ENCODE measurements at regions not wholly inside any gene's neighbourhood (a gene's known extent, or its start where the extent isn't known, plus 50 kb on each side); places are given as distances from the start of the nearest gene placed in this dataset.
"Not testable (repeated sequence)": the region's sequence is repeated elsewhere in the genome, so short reads cannot be mapped to it uniquely, and the experiment has no call there.

GRCh38 chrX:128619490-128619889 is 567.3 kb upstream of the ACTRT1 start:
- POLR2A ChIA-PET (ENCODE audit: unreplicated experiment), result no interaction called here
- TF ChIP-seq EZH2 (IDR thresholded peaks at IDR 0.05; ENCODE audit: low read length, unreplicated experiment), result no peak
- Histone ChIP-seq H3K9ac (ENCODE audit: low read length) (no peak overlapping the region), H3K36me3 (ENCODE audit: low read depth, low read length) (no peaks in the 10 kb centered on the region), H3K4me2 (ENCODE audit: low read length) (no peak overlapping the region), H3K9me3 (ENCODE audit: low read length) (no peaks in the 10 kb centered on the region), H3K79me2 (ENCODE audit: low read length) (no peaks in the 10 kb centered on the region), H3K27me3 (ENCODE audit: low read length) (no peaks in the 10 kb centered on the region), H2AFZ (ENCODE audit: low read length) (no peak overlapping the region), H3K9me2 (replicated peaks; ENCODE audit: low read length) (no peaks in the 10 kb centered on the region), H3F3A (ENCODE audit: low read length, unreplicated experiment) (no peaks in the 10 kb centered on the region), H3K4me3 (ENCODE audit: low read length) (no peak overlapping the region), H4K20me1 (ENCODE audit: low read length) (no peaks in the 10 kb centered on the region), H3K4me1 (ENCODE audit: insufficient read depth, low read length) (no peaks in the 10 kb centered on the region), H3K27ac (ENCODE audit: low read length) (no peak overlapping the region)
- intact Hi-C loops (cut with micrococcal nuclease), result no loop called here
- BruUV-seq (replicated peaks), result no TSS peak
- DNase-seq (no peak), ATAC-seq (no peak)
- CTCF ChIA-PET, result no interaction called here

GRCh38 chrX:128616933-128617332 is 564.7 kb upstream of the ACTRT1 start:
- POLR2A ChIA-PET (ENCODE audit: unreplicated experiment), result no interaction called here
- BruUV-seq (replicated peaks), result no TSS peak
- peak; percentile 1 for DNase-seq
- TF ChIP-seq EZH2 (IDR thresholded peaks at IDR 0.05; ENCODE audit: low read length, unreplicated experiment) (no peak), EZH2phosphoT487 (IDR thresholded peaks at IDR 0.05; ENCODE audit: borderline replicate concordance, low read length) (no peak), CTCF (conservative IDR thresholded peaks at IDR 0.05; ENCODE audit: low read depth, low read length) (no peak)
- no peaks in the 10 kb centered on the region for H3K79me2 ChIP-seq (ENCODE audit: low read length)
- no peaks in the 10 kb centered on the region for H3F3A ChIP-seq (ENCODE audit: low read length, unreplicated experiment)
- H4K20me1 ChIP-seq (ENCODE audit: low read length), result no peaks in the 10 kb centered on the region
- no peak overlapping the region for H3K4me3 ChIP-seq (ENCODE audit: low read length)
- H3K4me1 ChIP-seq (ENCODE audit: insufficient read depth, low read length), result no peaks in the 10 kb centered on the region
- no peaks in the 10 kb centered on the region for H3K9me2 ChIP-seq (replicated peaks; ENCODE audit: low read length)
- H3K27me3 ChIP-seq (ENCODE audit: low read length), result no peaks in the 10 kb centered on the region
- no peaks in the 10 kb centered on the region for H3K9me3 ChIP-seq (ENCODE audit: low read length)
- no peak overlapping the region for H3K4me2 ChIP-seq (ENCODE audit: low read length)
- no peak overlapping the region for H3K27ac ChIP-seq (ENCODE audit: low read length)
- no peak for ATAC-seq
- CTCF ChIA-PET, result no interaction called here
- intact Hi-C loops (cut with micrococcal nuclease), result no loop called here
- no peak overlapping the region for H3K9ac ChIP-seq (ENCODE audit: low read length)
- no peak overlapping the region for H2AFZ ChIP-seq (ENCODE audit: low read length)
- no peaks in the 10 kb centered on the region for H3K36me3 ChIP-seq (ENCODE audit: low read depth, low read length)

GRCh38 chrX:128606817-128607216 is 554.6 kb upstream of the ACTRT1 start:
- H3K9ac ChIP-seq (ENCODE audit: low read length); POLR2A ChIA-PET (ENCODE audit: unreplicated experiment); ATAC-seq; H3K79me2 ChIP-seq (ENCODE audit: low read length); intact Hi-C loops (cut with micrococcal nuclease); H3K27me3 ChIP-seq (ENCODE audit: low read length); H3K4me2 ChIP-seq (ENCODE audit: low read length); H3K4me1 ChIP-seq (ENCODE audit: insufficient read depth, low read length); DNase-seq; H3K27ac ChIP-seq (ENCODE audit: low read length); BruUV-seq (replicated peaks); H3K36me3 ChIP-seq (ENCODE audit: low read depth, low read length); CTCF ChIA-PET; H3F3A ChIP-seq (ENCODE audit: low read length, unreplicated experiment); H2AFZ ChIP-seq (ENCODE audit: low read length); H4K20me1 ChIP-seq (ENCODE audit: low read length); H3K4me3 ChIP-seq (ENCODE audit: low read length); H3K9me3 ChIP-seq (ENCODE audit: low read length); H3K9me2 ChIP-seq (replicated peaks; ENCODE audit: low read length): not testable (repeated sequence)

GRCh38 chrX:128606357-128606756 is 554.2 kb upstream of the ACTRT1 start:
- POLR2A ChIA-PET (ENCODE audit: unreplicated experiment); BruUV-seq (replicated peaks): not testable (repeated sequence)

More at GRCh38 chrX:128606357-128606756, 554.2 kb upstream of the ACTRT1 start:
- H3K27me3 ChIP-seq (ENCODE audit: low read length); H3K79me2 ChIP-seq (ENCODE audit: low read length); H4K20me1 ChIP-seq (ENCODE audit: low read length); H3K36me3 ChIP-seq (ENCODE audit: low read depth, low read length); H2AFZ ChIP-seq (ENCODE audit: low read length); H3K9ac ChIP-seq (ENCODE audit: low read length); H3K4me1 ChIP-seq (ENCODE audit: insufficient read depth, low read length); H3K9me3 ChIP-seq (ENCODE audit: low read length); DNase-seq; H3F3A ChIP-seq (ENCODE audit: low read length, unreplicated experiment); intact Hi-C loops (cut with micrococcal nuclease); H3K27ac ChIP-seq (ENCODE audit: low read length); H3K9me2 ChIP-seq (replicated peaks; ENCODE audit: low read length); ATAC-seq; H3K4me2 ChIP-seq (ENCODE audit: low read length); CTCF ChIA-PET; H3K4me3 ChIP-seq (ENCODE audit: low read length): not testable (repeated sequence)
